COLO829 (cell line): ENCODE measurements at regions not wholly inside any gene's neighbourhood (a gene's known extent, or its start where the extent isn't known, plus 50 kb on each side); places are given as distances from the start of the nearest gene placed in this dataset.
"Not testable (repeated sequence)": the region's sequence is repeated elsewhere in the genome, so short reads cannot be mapped to it uniquely, and the experiment has no call there.

ENCODE experiments used
- DNase-seq: peaks from one replicate; pipeline ENCODE4 v3.0.0; 2012; ENCODE audit warnings: low spot score

GRCh38 chr1:55865778-55866177, 650.6 kb upstream of the USP24 start:
- not testable (repeated sequence) for DNase-seq

GRCh38 chr1:55864251-55864650, 649.1 kb upstream of the USP24 start:
- DNase-seq = no peak

GRCh38 chr1:55861676-55862340, 646.6 kb upstream of the USP24 start:
- DNase-seq = no peak

GRCh38 chr1:55860798-55861519, 645.8 kb upstream of the USP24 start:
- DNase-seq = no peak

GRCh38 chr1:55860326-55860725, 645.2 kb upstream of the USP24 start:
- no peak for DNase-seq

- DNase-seq = no peak
These were observed 639.7 kb upstream of the USP24 start for GRCh38 chr1:55854911-55855310.

GRCh38 chr1:55848906-55849305, 633.7 kb upstream of the USP24 start:
- no peak for DNase-seq

- no peak for DNase-seq
These were observed 630.9 kb upstream of the USP24 start for GRCh38 chr1:55846051-55846450.

GRCh38 chr1:55844322-55844721, 629.2 kb upstream of the USP24 start:
- no peak for DNase-seq

- DNase-seq = no peak
These were observed 624.5 kb upstream of the USP24 start for GRCh38 chr1:55839626-55840025.

GRCh38 chr1:55839221-55839620, 624.1 kb upstream of the USP24 start:
- DNase-seq = no peak

GRCh38 chr1:55836086-55836485, 620.9 kb upstream of the USP24 start:
- no peak for DNase-seq

GRCh38 chr1:55833529-55834091, 618.4 kb upstream of the USP24 start:
- DNase-seq = no peak

GRCh38 chr1:55831759-55832158, 616.6 kb upstream of the USP24 start:
- peak; percentile 14 for DNase-seq

- no peak for DNase-seq
These were observed 612.9 kb upstream of the USP24 start for GRCh38 chr1:55828044-55828443.

- peak; percentile 74 for DNase-seq
These were observed 612.2 kb upstream of the USP24 start for GRCh38 chr1:55827350-55827749.

- no peak for DNase-seq
These were observed 611.4 kb upstream of the USP24 start for GRCh38 chr1:55826381-55827080.

- DNase-seq = no peak
These were observed 610.3 kb upstream of the USP24 start for GRCh38 chr1:55825461-55825860.

- no peak for DNase-seq
These were observed 609.1 kb upstream of the USP24 start for GRCh38 chr1:55824251-55824640.

- DNase-seq = peak; percentile 84
These were observed 608.5 kb upstream of the USP24 start for GRCh38 chr1:55823541-55824250.

- no peak for DNase-seq
These were observed 607.7 kb upstream of the USP24 start for GRCh38 chr1:55822891-55823290.

- no peak for DNase-seq
These were observed 606.1 kb upstream of the USP24 start for GRCh38 chr1:55821234-55821633.
